Psoas muscle (tissue), 7 donors: ENCODE measurements at regions not wholly inside any gene's neighbourhood (a gene's known extent, or its start where the extent isn't known, plus 50 kb on each side); places are given as distances from the start of the nearest gene placed in this dataset.
A peak's percentile ranks its signal among the peaks of the same experiment; 100 is the strongest.

Experiments
- ATAC-seq, 4 donors: fragments of 200-7000 bp; cut with Tn5 transposase; one replicate each; pipeline ENCODE4 v1.9.1; 2020; ENCODE audit warnings: moderate library complexity in 3 of 4, mild to moderate bottlenecking in 2 of 4
- DNase-seq, 2 donors: peaks; one replicate each; pipeline ENCODE4 v3.0.0-alpha.2; 2020
- H3K27ac ChIP-seq: fragments of 200-600 bp; one replicate; pipeline ENCODE4 v1.8.0; 2022
- H3K27me3 ChIP-seq, 3 donors: fragments of 200-600 bp in 1 of 3; one replicate each; pipeline versions ENCODE4 v1.6.1 to v1.8.0; 2013 to 2022; ENCODE audit warnings: low read length in 2 of 3, mild to moderate bottlenecking in 2 of 3, moderate library complexity in 1 of 3; ENCODE audit not compliant: insufficient read depth in 3 of 3
- H3K36me3 ChIP-seq, 2 donors: fragments of 200-600 bp in 1 of 2; one replicate each; pipeline versions ENCODE4 v1.6.1 to v1.8.0; 2013 to 2022; ENCODE audit warnings: low read depth in 1 of 2, mild to moderate bottlenecking in 1 of 2, moderate library complexity in 1 of 2; ENCODE audit not compliant: insufficient read depth in 1 of 2
- H3K4me1 ChIP-seq: fragments of 200-600 bp; one replicate; pipeline ENCODE4 v1.8.0; 2022
- H3K4me3 ChIP-seq: fragments of 200-600 bp; one replicate; pipeline ENCODE4 v1.8.0; 2022; ENCODE audit warnings: mild to moderate bottlenecking
- H3K9me3 ChIP-seq: fragments of 200-600 bp; one replicate; pipeline ENCODE4 v1.8.0; 2022
- CTCF ChIP-seq: fragments of 200-600 bp; IDR thresholded peaks from one replicate; pipeline ENCODE4 v1.8.0; 2022; ENCODE audit warnings: antibody characterized with exemption
- WGBS, 3 donors: extraction: QIAGEN DNeasy Blood & Tissue Kit; methylation state at CpG; one replicate each; pipeline versions ENCODE4 v1.1.6 to v1.1.7; 2013; 5-methylcytosine and 5-hydroxymethylcytosine counted together
- intact Hi-C, 2 donors: fragments of 100-400 bp; cut with DNase I; formaldehyde crosslinking; loops; one replicate each; pipeline versions ENCODE4 v1.11.0 to v1.14.2; 2022
- donor health status: healthy with polysubstance abuse.
- donor health status: DM: no; HTN: no; CAD: no; lungs with moderate emphysema.
- donor health status: Bipolar disorder and iron deficiency.
- donor health status: healthy.
- donor health status: DM: yes; HTN: yes; CAD: no.
- donor health status: DM: no; HTN: no; CAD: no.
- donor health status: DM: yes; HTN: yes; CAD: no.

DNA sequence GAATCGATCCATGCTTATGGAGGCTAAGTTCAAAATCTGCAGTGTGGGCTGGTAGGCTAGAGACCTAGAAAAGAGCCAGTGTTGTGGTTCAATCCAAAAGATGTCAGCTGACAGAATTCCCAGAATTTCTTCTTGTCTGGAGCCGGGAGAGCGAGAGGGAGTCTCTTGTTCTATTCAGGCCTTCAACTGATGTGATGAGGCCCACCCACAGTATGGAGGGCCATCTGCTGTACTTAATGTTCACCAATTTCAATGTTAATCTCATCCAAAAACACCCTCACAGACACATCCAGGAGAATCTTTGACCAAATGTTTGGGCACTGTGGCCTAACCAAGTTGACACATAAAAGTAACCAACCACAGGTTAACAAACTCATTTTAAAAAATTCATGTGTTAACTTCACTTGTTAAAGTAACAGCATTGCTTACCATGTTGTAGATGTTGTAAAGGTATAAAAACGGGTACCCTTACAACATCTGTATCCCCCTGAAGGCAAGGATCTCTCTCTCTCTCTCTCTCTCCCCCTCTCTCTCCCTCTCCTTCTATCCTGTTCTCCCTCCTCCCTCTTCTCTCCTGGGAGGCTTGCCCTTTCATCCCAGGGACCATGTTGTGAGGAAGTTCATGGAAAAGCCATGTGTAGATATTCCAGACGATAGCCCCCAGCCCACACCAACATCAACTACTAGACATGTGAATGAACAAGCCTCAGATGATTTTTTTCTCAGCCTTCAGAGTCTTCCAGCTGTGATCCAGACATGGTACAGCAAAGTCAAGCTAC, 66.4 kb upstream of the CHD2 start:
- no peak for DNase-seq
- peaks cover 35% of the 10 kb centered on the region for H3K4me1 ChIP-seq
- peak overlapping the region; percentile 95 for H3K27ac ChIP-seq
- 57 to 75% (median 64%) methylated on average over 5 of the region's 5 CpGs for WGBS, 3 donors
- H3K4me3 ChIP-seq: no peak overlapping the region
- intact Hi-C loops: loop anchor here in 1 of 2 donors (2.0 kb wide), 1 partner anchor 47 kb away; no protein-coding TSS in a partner anchor
- H3K27me3 ChIP-seq: no peaks in the 10 kb centered on the region
- no peaks in the 10 kb centered on the region for H3K9me3 ChIP-seq
- no peak for TF ChIP-seq CTCF
- ATAC-seq: no peak
- no peaks in the 10 kb centered on the region for H3K36me3 ChIP-seq

DNA sequence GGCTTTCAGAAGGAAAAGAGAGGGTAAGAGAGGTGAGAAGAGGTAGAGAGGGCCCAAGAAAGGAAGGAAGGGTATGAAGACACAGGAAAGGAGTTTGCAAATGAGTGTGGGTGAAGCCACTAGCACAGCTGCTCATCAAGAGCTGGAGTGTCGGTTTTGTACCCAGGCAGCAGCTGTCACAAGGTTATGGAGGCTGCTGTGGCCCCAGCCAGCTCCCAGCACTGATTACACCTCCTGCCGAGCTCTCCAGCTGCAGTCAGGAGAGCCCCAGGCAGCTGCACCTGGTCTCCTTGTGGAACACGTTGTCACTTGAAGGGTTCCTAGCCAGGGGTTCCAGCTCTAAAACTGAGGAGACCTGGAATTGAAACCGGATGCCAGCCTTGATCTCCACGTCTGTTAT, 60.4 kb upstream of the CHD2 start:
- intact Hi-C loops: no loop called here

GRCh38 chr15:92840149-92840548, 60.0 kb upstream of the CHD2 start:
- TF ChIP-seq CTCF: no peak
- WGBS, 3 donors: 92 to 95% (median 92%) methylated on average over 3 of the region's 3 CpGs

More for the DNA sequence above, 60.4 kb upstream of the CHD2 start:
- Histone ChIP-seq H3K27me3 (no peaks in the 10 kb centered on the region), H3K27ac (no peak overlapping the region), H3K4me1 (no peaks in the 10 kb centered on the region), H3K36me3 (no peaks in the 10 kb centered on the region), H3K9me3 (no peaks in the 10 kb centered on the region), H3K4me3 (no peak overlapping the region)
- no peak for TF ChIP-seq CTCF
- 30 to 58% (median 38%) methylated on average over 5 of the region's 5 CpGs for WGBS, 3 donors
- DNase-seq (no peak), ATAC-seq (no peak)

DNA sequence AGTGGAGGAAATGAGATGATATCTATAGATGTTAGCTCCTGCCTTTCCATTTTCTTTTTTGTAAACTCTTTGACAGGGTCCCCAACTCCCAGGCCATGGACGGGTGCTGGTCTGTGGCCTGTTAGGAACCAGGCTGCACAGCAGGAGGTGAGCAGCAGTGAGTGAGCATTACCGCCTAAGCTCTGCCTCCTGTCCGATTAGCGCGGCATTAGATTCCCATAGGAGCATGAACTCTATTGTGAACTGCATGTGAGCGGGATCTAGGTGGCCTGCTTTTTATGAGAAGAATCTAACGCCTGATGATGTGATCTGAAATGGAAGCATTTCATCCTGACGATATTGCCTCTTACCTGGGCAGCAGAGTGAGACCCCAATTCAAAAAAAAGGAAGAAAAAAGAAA, 56.8 kb upstream of the CHD2 start:
- Histone ChIP-seq H3K27me3 (no peaks in the 10 kb centered on the region), H3K36me3 (no peaks in the 10 kb centered on the region), H3K4me1 (no peaks in the 10 kb centered on the region), H3K4me3 (no peak overlapping the region), H3K9me3 (no peaks in the 10 kb centered on the region), H3K27ac (no peak overlapping the region)
- ATAC-seq (no peak), DNase-seq (no peak)
- WGBS, 3 donors: 82 to 89% (median 88%) methylated on average over 8 of the region's 8 CpGs
- no peak for TF ChIP-seq CTCF
- intact Hi-C loops: no loop called here

More at GRCh38 chr15:92840149-92840548, 60.0 kb upstream of the CHD2 start:
- no peaks in the 10 kb centered on the region for H3K4me1 ChIP-seq
- H3K4me3 ChIP-seq: no peak overlapping the region
- H3K36me3 ChIP-seq: no peaks in the 10 kb centered on the region
- H3K9me3 ChIP-seq: no peaks in the 10 kb centered on the region
- ATAC-seq (no peak), DNase-seq (no peak)
- intact Hi-C loops: no loop called here
- H3K27ac ChIP-seq: no peak overlapping the region
- no peaks in the 10 kb centered on the region for H3K27me3 ChIP-seq

GRCh38 chr15:92843814-92844213, 56.3 kb upstream of the CHD2 start:
- TF ChIP-seq CTCF: no peak
- no peaks in the 10 kb centered on the region for H3K27me3 ChIP-seq
- H3K36me3 ChIP-seq: no peaks in the 10 kb centered on the region
- no peak for DNase-seq
- H3K27ac ChIP-seq: no peak overlapping the region
- intact Hi-C loops: no loop called here
- peak in 2 of 4 donors; percentile 49 to 51 for ATAC-seq
- no peak overlapping the region for H3K4me3 ChIP-seq
- no peaks in the 10 kb centered on the region for H3K9me3 ChIP-seq
- no peaks in the 10 kb centered on the region for H3K4me1 ChIP-seq
- 48 to 72% (median 65%) methylated on average over 7 of the region's 7 CpGs for WGBS, 3 donors
